NCI-H510A treated with DMSO at 0.1 percent for 48 hours (cell line): ENCODE measurements at regions not wholly inside any gene's neighbourhood (a gene's known extent, or its start where the extent isn't known, plus 50 kb on each side); places are given as distances from the start of the nearest gene placed in this dataset.

Experiments used
- DNase-seq: peaks from one replicate; lab custom pipeline; 2025; lab: John Stamatoyannopoulos, UW

DNA sequence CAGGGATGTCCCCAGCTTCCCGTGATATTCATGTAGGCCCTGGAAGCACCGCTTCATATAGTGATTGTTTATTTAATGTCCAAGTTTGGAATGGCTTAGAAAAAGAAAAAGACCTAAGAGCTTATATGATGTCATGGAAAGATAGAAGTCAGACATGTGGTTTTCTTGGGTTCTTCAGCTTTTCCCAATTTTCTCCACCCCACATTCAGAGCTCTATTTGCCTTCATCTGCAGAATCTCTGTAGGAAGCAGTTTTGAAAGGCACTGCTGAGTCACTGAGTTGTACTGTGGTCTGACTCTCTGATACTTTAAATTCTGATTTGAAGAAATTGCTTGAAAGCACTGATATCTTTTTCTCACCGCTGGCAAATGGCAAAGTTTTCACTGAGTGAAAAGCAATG is 120.6 kb upstream of the EDNRA start:
- no peak for DNase-seq

DNA sequence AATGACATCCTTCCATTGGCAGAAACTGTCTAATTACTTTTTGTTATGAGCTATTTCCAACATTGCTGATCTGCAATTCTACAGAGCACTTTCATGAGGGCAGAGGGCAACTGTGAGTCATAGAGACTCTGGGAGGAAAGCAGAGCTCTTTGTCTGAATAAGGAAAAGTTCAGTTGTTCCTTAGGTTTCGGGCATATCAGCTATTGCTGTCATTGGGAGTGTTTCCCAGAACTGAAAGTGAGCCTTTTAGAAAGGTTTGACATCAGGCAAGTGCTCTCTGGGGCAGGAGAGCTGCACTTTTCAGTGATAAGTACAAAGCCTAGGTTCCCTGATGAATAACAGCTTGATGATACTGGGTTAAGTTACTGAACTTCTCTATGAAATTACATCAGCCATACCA is 119.2 kb upstream of the EDNRA start:
- DNase-seq: no peak

DNA sequence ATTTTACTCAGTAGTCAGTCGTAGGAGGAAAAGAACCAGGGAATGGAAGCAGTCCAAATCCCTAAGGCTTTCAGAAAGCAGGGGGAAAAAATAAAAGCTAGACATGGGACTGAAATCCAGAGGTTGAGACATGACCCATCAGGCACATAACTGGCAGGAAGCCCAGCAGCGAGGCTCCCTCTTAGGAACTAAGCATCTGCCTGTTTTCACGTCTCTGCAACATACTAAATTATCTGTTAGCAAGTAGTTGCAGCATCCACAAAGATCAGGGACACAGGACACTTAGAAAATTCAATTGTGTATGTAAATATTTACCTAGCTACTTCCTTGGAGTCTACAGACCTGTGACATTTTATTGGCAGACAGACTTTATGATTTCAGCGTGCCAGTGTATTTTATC is 118.0 kb upstream of the EDNRA start:
- DNase-seq: peak; percentile 37

DNA sequence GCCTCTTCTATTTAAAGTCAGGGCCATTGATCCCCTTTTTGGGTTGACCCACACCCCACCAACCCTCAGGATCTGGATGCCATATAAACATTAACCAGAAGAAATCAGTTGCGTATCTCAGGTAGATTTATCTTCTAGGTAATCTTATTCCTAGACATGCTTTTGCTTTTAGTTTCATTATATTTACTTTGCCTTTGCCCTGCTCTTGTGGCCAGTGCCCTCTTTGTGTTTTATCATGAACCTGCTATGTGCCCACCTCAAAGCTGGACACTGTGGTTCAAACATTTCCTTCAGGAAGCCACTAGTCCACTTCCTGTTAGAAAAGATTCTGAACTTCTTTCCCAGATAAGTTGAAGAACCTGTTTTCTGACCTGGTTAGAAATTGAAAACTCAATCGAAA is 117.4 kb upstream of the EDNRA start:
- DNase-seq: no peak

DNA sequence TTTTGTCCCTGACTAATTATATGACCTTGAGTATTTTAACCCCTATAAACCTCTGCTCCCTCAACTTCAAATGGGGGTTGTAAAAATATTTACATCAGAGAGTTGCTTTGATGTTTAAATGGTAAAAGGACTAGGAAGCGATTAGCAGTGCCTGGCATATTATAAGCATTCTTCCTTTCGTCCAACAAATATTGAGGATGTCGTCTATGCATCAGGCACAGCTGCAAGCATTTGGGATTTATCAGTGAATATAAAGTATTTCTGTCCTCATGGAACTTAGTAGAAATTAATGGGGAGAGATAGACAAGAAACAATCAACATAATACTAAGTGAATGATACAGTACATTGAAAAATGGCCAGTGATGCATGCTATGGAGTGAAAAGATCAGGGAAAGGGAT is 115.5 kb upstream of the EDNRA start:
- no peak for DNase-seq

DNA sequence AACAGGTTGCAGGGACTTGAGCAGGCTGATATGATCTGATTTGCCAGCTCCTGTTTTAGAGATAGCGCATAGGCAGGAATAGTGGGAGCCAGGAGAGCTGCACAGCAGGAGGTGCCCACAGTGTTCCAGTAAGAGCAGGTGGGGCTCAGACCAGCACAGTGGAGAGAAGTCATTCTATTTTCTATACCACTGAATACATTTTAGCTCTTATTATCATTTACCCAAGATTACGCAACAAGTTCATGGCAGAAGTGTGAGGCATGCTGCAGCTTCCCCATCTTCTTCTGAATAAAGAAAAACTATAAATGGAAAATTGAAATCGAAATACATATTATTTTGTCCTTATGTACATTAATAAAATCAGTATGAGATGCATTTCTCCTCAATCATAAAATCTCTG is 114.7 kb upstream of the EDNRA start:
- DNase-seq: peak; percentile 11

DNA sequence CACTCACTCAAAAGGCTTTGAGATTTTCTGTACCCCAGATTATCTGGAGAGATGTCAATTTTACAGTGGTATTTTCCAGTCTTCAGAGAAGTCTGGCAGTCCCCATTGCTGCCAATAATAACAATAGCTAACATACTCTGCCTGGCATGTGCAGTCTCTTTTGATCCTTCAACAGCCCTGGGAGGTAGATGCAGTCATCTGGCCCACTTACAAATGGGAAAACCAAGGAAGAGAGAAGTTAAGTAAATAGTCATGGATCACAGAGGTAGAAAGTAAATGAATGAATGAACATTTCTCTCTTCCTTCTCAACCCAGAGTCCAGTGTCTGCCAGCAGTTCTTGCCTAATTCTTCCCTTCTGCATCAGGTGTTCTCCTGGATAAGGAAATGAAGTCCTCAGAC is 113.0 kb upstream of the EDNRA start:
- no peak for DNase-seq

DNA sequence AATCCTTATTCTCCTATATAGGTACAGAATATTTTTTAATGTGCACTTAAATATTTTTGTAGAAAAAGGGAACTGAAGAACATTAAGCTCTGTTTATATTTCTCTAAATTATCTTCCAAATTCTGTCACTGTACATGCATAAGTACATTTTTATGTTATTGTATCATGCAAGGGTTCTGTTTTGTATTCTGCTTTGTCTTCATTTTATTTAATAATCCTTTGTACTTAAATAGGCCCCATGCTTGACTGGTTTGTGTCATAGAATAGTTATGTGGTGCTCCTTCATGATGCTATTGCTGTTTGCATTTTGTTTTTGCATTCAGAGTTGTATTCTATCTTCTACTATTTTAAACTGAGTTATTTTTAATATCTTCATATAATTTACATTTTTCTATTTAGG is 111.9 kb upstream of the EDNRA start:
- no peak for DNase-seq

DNA sequence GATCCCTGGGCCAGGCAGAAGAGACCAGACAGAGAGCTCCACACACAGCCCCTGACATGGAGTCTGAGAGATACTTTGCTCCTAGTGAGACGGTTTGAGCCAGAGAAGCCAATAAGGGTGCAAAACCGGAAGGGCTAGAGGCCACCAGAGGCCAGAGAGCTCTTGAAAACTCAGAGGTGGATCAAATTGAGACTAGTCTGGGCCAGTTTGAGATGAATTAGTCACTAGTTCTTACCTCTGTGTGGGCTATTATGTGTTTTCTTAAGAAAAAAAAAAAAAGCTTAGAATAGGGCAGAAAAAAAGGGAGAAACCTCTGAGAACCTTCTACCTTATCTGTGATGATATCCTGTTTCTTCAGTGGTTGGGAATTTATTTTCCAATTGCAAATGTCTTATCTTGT is 110.4 kb upstream of the EDNRA start:
- peak; percentile 18 for DNase-seq

DNA sequence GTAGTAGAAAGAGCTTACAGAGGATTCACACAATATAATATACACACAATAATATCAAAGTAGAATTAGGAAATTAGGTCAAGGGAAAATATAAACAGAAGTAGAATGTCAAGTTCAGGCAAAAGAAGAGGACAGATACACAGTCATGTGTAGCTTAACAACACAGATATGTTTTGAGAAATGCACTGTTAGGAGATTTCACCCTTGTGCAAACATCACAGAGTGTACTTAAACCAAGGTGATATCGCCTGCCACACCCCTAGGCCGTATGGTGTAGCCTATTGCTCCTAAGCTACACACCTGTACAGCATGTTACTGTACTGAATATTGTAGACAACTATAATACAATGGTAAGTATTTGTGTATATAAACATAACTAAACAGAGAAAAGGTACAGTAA is 110.0 kb upstream of the EDNRA start:
- DNase-seq: peak; percentile 46

DNA sequence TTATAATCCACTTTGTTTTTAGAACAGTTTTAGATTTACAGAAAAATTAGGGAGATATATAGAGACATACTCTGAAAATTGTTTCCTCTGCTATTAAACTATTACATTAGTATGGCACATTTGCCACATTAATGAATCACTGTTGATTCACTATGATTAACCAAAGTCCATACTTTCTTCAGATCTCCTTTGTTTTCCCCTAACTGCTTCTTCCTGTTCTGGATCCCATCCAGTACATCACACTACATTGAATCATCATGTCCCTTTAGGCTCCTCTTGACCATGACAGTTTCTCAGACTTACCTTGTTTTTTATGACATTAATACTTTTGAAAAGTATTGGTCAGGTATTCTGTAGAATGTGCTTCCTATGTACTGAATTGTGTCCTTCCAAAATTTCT is 109.2 kb upstream of the EDNRA start:
- no peak for DNase-seq

DNA sequence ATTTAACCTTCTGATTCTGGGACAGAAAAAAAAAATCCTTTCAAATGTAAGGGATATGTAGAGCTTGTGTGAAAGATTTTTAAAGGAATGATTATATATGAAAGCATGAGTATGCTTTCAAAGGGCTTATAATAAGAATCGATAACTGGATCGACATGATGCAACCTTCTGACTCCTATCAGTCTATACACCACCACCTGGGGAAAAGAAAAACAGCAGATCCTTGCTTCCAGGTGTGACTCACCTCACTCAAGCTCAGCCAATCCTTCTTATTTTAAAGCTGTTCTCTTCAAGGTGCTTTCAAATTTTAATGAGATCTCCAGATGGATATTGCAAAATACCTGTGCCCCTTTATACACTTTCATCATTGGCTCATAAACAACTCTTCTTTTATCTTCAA is 102.1 kb upstream of the EDNRA start:
- no peak for DNase-seq

DNA sequence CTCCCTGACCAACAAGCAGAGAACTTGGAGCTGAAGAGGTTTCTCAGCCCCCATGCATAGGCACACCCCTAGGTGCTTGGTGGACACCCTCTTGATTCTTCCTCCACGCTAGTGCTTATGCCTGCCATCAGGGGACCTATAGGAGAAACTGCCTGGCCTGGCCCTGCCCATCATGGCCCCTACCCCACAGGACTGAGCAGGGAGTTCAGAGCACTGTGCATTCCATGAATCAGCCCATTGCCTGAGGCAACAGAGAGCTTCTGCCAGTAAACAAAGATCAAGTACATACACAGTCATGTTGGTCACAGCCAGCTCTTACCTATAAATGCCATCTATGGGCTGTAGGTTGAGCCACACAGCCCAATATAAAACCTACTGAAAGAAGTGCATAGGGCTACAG is 99.1 kb upstream of the EDNRA start:
- DNase-seq: no peak

DNA sequence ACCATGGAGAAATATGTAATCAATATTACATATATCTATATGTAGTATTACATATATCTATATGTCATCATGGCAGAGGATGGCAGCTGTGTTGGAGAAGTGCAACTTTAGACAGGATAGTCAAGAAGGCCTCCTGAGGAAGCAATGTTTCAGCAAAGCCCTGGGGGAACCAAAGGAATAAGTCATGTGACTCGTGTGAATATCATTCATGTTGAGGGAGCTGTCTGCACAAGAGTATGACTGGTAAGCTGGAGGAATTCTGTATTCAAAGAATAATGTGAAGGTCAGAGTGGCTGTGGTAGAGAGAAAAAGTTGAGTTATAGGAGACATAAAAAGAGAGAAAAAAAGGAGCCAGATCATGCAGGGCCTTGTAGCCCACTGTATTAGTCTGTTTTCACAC is 92.9 kb upstream of the EDNRA start:
- DNase-seq: no peak

DNA sequence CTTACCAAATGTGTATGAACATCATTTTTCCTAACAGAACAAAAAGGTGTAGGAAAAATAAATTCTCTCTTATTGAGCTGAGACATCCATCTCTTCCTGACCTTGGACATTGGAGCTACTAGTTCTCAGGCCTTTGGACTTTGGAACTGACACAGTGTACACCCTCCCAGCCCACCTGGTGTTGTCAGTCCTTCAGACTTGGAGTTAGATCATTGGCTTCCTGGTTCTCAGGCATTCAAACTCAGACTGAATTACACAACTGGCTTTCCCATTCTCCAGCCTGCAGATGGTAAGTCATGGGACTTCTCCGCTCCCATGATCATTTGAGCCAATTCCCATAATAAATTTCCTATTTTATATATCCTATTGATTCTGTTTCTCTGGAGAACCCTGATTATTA is 84.8 kb upstream of the EDNRA start:
- no peak for DNase-seq

DNA sequence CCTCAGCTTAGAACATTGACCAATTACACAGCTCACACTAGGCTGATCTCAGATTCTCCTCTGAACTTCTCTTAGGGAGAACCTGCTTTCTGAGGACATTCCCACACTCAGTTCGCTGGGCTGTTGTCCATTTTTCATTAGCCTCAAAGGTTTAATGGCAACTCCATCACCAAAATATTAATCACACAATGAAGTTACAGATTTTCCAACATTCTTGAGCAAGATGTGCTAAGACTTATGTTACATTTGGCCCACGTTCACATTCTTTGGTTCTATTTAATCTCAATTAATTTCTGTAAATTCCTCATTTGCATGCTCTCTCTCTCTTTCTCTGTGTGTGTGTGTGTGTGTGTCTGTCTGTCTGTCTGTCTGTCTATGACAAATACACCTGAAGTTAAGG is 82.3 kb upstream of the EDNRA start:
- DNase-seq: no peak

DNA sequence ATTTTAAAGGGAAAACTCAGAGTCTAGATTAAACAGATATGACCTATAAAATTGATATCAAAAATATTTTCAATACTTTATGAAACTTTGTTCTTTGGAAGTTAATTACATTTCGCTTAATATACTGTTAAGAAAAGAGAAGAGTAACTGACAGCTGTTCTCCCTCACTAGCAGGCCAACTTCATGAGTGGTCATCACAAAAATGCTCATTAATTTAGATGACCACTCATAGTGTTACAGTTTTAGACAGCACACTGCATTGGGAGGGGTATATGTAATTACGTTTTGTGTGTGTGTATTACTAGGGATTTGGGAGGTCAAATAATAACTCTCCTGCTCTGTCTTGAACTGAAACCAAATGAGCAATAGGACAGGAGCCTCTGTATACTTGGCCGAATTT is 80.2 kb upstream of the EDNRA start:
- no peak for DNase-seq

DNA sequence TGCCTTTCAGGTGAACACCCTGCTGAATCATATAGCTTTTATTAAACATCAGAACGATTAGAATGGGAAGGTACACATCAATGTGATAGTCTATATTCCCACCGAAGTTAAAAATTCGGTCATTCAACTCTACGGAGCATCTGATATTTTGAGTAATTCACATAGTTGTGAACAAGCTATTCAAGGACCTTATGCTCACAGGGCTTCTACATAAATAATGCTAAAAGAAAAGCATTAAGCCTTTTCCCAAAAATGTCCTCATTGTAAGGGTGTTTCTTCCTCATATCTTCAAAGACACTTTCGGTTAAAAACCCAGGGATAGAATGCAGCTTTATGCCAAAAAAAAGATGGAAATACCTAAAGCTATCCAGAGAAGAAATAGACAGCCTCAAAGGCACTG is 79.7 kb upstream of the EDNRA start:
- no peak for DNase-seq

DNA sequence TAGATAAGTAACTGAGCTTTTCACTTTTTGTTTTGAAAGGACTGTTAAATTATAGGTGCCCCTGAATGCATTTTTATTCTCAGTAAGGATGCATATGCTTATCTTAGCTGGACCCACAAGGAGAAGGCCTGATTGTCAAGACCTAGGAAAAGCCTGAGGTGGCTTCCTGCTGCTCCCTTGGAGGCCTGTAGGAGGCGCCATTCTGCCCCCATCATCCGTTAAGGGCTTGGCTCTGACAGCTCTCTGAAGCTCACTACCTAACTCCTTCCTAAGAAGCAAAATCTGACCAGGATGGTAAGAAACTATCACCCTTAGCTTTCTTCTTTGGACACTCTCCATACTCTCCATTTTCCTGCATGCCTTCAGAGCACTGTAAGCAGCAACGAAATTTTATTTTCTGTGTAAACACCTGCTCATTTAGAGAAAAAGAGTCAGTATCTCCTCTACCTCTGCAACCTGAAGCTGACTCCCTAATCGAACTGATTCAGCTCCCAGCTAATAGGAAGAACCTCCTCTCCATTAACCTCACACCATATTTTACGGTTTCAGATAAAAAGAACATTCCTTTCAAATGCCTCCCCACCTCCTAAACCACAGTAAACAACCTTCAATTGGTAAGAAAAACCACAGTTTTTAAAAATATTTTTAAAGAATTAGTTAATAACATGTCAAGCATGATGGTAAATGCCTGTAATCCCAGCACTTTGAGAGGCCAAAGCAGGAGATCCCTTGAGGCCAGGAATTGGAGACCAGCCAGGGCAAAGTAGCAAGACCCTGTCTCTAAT is 73.4 kb upstream of the EDNRA start:
- DNase-seq: no peak

DNA sequence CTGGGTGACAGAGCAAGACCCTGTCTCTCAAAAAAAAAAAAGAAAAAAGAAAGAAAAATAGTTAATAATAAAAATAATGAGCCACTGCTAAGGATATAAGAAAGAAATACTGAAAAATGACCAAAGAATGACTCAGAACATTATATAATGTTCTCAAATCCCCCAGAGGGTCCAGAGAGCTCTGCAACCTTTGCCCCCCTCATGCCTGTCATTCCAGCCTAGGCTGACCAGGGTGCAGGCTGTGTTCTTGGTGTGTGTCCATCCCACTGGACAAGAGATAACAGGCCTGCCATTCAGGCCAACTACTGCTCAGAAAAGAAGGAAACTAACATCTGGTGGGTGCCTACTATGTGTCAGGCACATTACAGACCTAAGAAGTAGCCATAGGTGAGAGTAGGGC is 72.7 kb upstream of the EDNRA start:
- no peak for DNase-seq

DNA sequence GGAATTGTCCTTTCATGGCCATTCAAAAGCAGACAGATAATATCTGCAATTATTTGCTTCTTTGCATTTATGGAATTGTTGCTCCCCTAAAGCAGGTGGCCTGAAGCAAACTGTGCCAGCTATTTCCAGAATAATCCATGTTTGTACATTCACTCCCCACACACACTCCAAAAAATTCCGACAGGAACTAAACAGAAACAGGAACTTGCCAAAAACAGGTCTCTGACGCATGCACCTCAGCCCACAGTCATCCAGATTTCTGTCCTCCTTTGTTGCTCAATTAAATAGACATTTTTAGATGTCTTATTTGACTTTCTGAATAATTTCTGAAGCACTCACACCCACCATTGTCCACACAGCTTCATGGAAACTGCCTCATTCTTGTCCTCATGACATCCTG is 71.5 kb upstream of the EDNRA start:
- no peak for DNase-seq

DNA sequence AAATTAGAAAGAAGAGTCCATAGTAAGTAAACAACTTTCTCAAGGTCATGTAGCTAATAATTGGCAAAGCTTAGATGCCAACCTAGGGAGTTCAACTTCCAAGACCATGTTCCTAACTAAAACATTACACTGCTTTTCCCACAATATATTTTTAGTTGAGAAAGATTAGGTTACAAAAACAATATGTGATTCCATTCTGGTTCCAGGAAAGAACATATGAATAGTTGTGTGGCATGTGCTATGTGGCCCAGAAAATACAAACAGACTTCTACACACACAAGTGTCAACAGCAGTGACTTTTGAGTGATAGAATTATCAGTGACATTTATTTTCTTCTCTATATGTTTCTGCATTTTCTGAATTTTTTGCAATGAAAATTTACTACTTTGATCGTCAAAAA is 62.7 kb upstream of the EDNRA start:
- DNase-seq: no peak

DNA sequence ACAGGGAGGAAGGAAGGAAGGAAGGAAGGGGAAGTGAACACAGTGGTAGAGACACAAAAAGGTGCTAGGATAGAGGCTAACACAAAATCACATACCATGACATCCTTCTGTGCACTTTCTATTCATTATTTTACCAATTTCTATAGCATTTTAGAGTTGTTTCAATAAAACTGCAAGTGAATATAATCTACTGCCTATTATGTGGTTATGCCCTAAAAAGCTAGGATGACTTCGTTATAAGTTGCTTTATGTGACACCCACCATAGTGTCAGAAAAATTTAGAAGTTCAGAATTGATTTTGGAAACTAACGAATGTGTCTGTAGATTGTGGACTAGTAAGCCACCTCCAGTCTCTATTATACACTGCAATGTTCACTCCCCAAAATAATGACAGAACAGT is 59.4 kb upstream of the EDNRA start:
- DNase-seq: no peak

DNA sequence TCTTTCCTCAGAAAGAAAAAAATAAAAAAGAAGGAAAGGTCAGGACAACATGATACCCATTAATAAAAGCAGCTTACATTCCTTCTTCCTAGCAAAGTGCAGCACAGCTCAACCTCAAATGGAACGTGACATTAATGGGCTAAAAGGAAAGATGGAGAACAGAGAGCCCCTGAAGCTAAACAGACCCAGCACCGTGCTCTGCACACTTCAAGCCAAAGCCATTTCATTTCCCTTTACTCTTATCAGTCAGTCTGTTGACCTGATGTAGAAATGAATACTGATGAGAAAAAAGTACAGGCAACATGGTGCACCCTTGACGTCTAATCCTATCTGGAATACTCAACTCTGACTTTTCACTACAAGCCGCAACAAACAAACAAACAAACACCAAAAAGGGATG is 57.7 kb upstream of the EDNRA start:
- no peak for DNase-seq

DNA sequence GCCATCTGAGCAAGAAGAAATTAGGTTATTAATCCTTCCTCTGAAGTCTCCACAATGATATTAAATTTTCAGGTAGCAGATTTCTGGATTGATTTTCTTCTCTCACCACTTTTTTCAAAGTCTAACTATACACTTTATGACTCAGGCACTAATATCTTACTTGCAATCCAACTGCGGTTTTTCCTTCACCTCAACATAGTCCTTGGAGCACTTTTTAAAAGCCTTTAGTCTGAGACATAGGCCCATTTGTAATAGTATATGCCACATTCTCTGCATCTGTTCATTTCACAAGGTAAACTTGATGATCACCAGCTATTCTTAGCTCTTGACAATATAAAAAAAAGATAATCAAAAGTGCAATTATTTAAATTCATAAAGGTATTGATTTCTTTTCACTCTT is 55.9 kb upstream of the EDNRA start:
- DNase-seq: no peak
